ENCODE measurements at regions not wholly inside any gene's neighbourhood (a gene's known extent, or its start where the extent isn't known, plus 50 kb on each side); places are given as distances from the start of the nearest gene placed in this dataset.

GRCh38 chr2:150759106-150759505 is 271.6 kb upstream of the RND3 start:
- TF ChIP-seq CTCF (IDR thresholded peaks at IDR 0.05), result no peak
- no peak for TF ChIP-seq POLR2A (IDR thresholded peaks at IDR 0.05)
